ENCODE measurements at regions not wholly inside any gene's neighbourhood (a gene's known extent, or its start where the extent isn't known, plus 50 kb on each side); places are given as distances from the start of the nearest gene placed in this dataset.

- TF ChIP-seq CTCF (IDR thresholded peaks at IDR 0.05) (no peak), POLR2A (IDR thresholded peaks at IDR 0.05) (no peak)
Observed at GRCh38 chr1:93777255-93777654, 95.6 kb upstream of the BCAR3 start.

Measured in uterus (tissue), 2 donors.